Activated naive CD8-positive, alpha-beta T cell (primary cell): ENCODE measurements at regions not wholly inside any gene's neighbourhood (a gene's known extent, or its start where the extent isn't known, plus 50 kb on each side); places are given as distances from the start of the nearest gene placed in this dataset.

Experiments used
- H3K27ac Mint-ChIP-seq: one replicate; pipeline ENCODE4 v1.8.0; 2021; ENCODE audit warnings: mixed read lengths
- H3K27me3 Mint-ChIP-seq: one replicate; pipeline ENCODE4 v1.8.0; 2021; ENCODE audit warnings: mixed read lengths
- H3K36me3 Mint-ChIP-seq: one replicate; pipeline ENCODE4 v1.8.0; 2021; ENCODE audit warnings: mixed read lengths
- H3K4me1 Mint-ChIP-seq: one replicate; pipeline ENCODE4 v1.8.0; 2021; ENCODE audit warnings: low read depth, mixed read lengths
- H3K4me3 Mint-ChIP-seq: one replicate; pipeline ENCODE4 v1.8.0; 2021; ENCODE audit warnings: mild to moderate bottlenecking, mixed read lengths
- H3K9me3 Mint-ChIP-seq: one replicate; pipeline ENCODE4 v1.8.0; 2021; ENCODE audit warnings: low read depth, mixed read lengths

DNA sequence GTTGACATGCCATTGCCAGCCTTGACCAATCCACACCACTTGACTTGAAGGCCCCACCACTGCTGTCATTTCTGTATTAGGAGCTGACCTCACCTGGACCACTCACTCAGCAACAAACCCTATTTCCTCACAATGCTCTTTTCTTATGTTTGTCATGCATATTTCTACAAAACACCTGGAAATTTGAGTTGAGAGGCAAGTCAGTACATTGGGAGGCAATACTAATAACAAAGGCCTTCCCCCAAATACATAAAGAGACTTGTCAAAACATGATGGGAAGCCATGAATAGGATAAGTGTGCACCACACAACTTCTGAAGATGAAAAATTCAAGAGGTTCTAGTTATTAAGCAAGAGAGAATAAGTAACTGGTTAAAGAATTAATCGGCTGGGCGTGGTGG lies 77.9 kb upstream of the POU2AF2 start:
- no peaks in the 10 kb centered on the region for H3K36me3 Mint-ChIP-seq
- no peak overlapping the region for H3K27ac Mint-ChIP-seq
- no peak overlapping the region for H3K4me3 Mint-ChIP-seq

DNA sequence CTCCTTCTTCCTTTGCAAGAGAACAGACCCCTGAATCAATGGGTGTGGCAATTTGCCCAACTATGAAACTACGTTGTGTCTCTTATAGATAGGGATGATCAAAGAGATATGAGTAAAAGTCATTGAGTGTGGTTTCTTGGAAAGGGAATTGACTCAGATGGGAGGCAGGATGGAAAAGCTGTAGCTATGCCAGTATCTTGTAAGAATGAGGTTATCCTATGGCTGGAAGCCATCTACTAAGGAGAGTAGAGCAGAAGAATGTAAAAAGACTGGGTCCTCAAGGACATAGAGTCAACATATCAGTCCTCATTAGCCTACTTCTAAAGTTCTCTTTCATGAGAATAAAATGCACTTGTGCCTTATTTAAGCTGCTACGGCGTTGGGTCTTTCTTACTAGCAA lies 78.9 kb upstream of the POU2AF2 start:
- Mint-ChIP-seq H3K9me3 (no peaks in the 10 kb centered on the region), H3K4me3 (no peak overlapping the region), H3K36me3 (no peaks in the 10 kb centered on the region), H3K27me3 (peaks cover 4% of the 10 kb centered on the region), H3K4me1 (no peaks in the 10 kb centered on the region), H3K27ac (no peak overlapping the region)

More for the DNA sequence above, 77.9 kb upstream of the POU2AF2 start:
- H3K4me1 Mint-ChIP-seq: no peaks in the 10 kb centered on the region
- H3K9me3 Mint-ChIP-seq: no peaks in the 10 kb centered on the region
- peaks cover 4% of the 10 kb centered on the region for H3K27me3 Mint-ChIP-seq

DNA sequence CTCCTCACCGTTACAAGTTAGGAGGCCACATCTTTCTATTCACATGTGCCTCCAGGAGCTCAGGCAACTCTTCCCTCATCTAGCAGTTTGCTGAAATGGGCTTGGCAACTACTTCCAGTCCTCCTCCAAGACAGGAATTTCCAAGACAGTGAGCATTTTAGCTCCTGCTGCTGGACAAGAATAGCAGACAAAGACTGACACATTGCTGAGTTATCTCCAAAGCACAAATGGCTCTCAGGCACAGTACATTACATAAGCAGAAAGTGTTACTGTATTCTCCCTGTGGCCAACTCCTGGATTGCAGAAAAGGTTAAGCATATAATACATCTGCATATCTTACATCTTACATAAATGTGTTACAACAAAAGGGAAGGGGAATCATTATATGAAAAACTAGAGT lies 83.2 kb upstream of the POU2AF2 start:
- no peak overlapping the region for H3K4me3 Mint-ChIP-seq
- H3K27me3 Mint-ChIP-seq: peaks cover 10% of the 10 kb centered on the region
- H3K36me3 Mint-ChIP-seq: no peaks in the 10 kb centered on the region

DNA sequence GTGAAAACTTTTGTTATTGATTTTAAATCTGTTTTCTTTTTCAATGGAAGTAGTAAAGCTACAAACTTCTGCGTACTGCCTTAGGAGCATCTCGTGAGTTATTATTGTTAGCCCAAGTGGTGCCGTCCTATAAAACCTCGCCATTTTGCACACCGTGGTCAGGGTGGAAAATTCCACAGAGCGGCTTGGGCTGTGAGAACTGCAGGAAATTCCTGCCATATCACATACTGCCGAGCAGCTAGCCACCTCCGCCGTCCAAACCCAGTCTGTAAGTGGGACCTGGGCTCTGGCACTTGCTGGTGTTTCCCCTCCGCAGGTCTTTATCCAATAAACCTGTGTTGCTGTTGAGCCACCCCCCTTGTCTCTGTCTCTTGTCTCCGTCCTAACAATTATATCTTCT lies 88.0 kb upstream of the POU2AF2 start:
- Mint-ChIP-seq H3K27me3 (peaks cover 6% of the 10 kb centered on the region), H3K27ac (no peak overlapping the region), H3K4me3 (no peak overlapping the region), H3K9me3 (no peaks in the 10 kb centered on the region), H3K4me1 (no peaks in the 10 kb centered on the region), H3K36me3 (no peaks in the 10 kb centered on the region)

More for the DNA sequence above, 83.2 kb upstream of the POU2AF2 start:
- H3K4me1 Mint-ChIP-seq: no peaks in the 10 kb centered on the region
- H3K9me3 Mint-ChIP-seq: no peaks in the 10 kb centered on the region
- no peak overlapping the region for H3K27ac Mint-ChIP-seq

DNA sequence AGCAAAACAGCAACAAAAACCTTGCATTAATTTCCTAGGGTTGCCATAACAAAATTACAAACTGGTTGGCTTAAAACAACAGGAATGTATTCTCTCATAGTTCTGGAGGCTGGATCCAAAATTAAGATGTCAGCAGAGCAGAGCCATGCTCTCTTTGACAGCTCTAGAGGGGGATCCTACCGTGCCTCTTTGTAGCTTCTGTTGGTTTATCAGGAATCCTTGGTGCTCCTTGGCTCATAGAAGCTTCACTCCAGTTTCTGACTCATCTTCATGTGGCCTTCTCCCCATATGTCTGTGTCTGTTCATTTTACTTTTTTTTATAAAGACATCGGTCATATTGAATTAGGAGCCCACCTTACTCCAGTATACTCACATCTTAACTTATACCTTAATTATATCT lies 90.5 kb upstream of the POU2AF2 start:
- Mint-ChIP-seq H3K27ac (no peak overlapping the region), H3K36me3 (no peaks in the 10 kb centered on the region), H3K9me3 (no peaks in the 10 kb centered on the region), H3K27me3 (peaks cover 6% of the 10 kb centered on the region), H3K4me3 (no peak overlapping the region), H3K4me1 (no peaks in the 10 kb centered on the region)

DNA sequence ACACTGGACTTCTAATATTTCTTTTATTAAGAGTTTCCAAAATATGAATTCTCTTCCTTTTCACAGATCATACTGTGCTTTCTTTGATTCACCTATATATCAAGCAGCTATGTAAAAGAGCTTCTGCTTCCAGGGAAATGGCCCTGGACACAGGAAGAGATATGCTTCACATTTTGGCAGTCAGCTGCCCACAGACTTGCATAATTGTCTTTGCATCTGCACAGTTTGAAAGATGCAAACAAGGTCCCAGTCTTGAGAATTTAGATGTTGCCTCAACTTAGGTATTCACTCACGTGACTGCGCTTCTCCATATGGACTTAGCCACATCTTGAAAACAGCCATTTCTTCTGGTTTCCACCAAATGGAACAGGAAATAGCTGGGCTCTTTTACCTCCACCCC lies 92.3 kb upstream of the POU2AF2 start:
- no peak overlapping the region for H3K4me3 Mint-ChIP-seq
- no peaks in the 10 kb centered on the region for H3K4me1 Mint-ChIP-seq
- no peaks in the 10 kb centered on the region for H3K36me3 Mint-ChIP-seq
- H3K27me3 Mint-ChIP-seq: peaks cover 4% of the 10 kb centered on the region
- H3K9me3 Mint-ChIP-seq: no peaks in the 10 kb centered on the region
- H3K27ac Mint-ChIP-seq: no peak overlapping the region

DNA sequence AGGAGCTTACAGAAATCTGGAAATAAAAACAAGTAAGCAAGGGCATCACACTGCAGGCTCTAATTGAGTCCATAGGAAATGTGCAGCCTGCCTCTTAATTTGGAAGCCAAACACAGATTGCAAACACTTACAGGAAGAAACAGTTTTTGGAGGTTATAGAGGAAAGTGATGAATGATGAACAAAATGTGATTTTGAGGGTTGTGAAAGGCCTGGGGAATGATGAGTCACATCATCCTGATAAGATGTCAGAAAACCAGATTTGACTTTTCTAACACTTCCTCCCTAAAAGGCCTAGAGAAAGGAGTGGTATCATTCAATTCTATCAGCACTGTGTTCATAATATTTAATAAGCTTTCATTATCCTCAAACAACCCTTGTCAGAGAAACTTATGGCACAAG lies 96.6 kb upstream of the POU2AF2 start:
- no peaks in the 10 kb centered on the region for H3K4me1 Mint-ChIP-seq
- no peak overlapping the region for H3K27ac Mint-ChIP-seq
- H3K9me3 Mint-ChIP-seq: no peaks in the 10 kb centered on the region
- H3K36me3 Mint-ChIP-seq: no peaks in the 10 kb centered on the region
- H3K27me3 Mint-ChIP-seq: peaks cover 4% of the 10 kb centered on the region
- no peak overlapping the region for H3K4me3 Mint-ChIP-seq

DNA sequence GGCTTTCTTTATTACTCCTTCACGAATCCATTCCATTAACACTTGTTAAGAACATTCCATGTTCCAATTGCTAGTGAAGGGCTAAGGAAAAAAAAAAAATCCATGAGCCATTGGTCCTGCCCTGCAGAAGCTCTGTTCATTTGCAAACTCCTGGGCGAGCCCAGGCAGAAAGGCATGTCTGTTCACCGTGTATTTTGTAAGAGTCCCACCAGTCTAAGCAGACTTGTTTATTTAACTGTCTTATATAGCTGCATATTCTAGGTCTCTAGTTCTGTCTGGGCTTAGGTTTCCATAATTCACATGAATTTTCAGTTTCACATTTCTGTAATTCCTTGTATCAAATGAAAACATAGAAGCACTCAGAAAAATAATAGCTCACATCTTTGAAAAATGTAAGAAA lies 97.4 kb upstream of the POU2AF2 start:
- H3K9me3 Mint-ChIP-seq: no peaks in the 10 kb centered on the region
- H3K4me1 Mint-ChIP-seq: no peaks in the 10 kb centered on the region
- no peaks in the 10 kb centered on the region for H3K36me3 Mint-ChIP-seq
- H3K4me3 Mint-ChIP-seq: no peak overlapping the region
- peaks cover 4% of the 10 kb centered on the region for H3K27me3 Mint-ChIP-seq
- H3K27ac Mint-ChIP-seq: no peak overlapping the region

DNA sequence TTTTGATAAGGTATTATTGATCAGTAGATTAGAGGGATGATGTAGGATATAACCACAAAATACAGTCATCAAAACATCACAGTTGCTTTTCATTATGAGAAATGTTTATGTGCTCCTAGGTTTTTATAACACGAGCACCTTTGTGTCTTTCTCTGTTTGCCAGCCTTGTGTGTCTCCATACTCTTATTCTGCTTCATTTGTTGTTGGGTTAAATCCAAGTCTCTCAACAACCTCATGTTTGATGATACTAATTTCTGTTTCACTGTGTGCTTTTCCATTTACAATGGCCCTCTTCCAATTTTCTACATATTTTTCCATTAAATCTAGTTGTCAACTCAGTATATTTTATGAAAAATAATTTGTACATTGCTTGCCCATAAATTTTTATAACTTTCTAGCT lies 107.7 kb upstream of the POU2AF2 start:
- Mint-ChIP-seq H3K4me1 (no peaks in the 10 kb centered on the region), H3K4me3 (no peak overlapping the region), H3K27ac (no peak overlapping the region), H3K36me3 (no peaks in the 10 kb centered on the region), H3K9me3 (no peaks in the 10 kb centered on the region), H3K27me3 (peaks cover 13% of the 10 kb centered on the region)

DNA sequence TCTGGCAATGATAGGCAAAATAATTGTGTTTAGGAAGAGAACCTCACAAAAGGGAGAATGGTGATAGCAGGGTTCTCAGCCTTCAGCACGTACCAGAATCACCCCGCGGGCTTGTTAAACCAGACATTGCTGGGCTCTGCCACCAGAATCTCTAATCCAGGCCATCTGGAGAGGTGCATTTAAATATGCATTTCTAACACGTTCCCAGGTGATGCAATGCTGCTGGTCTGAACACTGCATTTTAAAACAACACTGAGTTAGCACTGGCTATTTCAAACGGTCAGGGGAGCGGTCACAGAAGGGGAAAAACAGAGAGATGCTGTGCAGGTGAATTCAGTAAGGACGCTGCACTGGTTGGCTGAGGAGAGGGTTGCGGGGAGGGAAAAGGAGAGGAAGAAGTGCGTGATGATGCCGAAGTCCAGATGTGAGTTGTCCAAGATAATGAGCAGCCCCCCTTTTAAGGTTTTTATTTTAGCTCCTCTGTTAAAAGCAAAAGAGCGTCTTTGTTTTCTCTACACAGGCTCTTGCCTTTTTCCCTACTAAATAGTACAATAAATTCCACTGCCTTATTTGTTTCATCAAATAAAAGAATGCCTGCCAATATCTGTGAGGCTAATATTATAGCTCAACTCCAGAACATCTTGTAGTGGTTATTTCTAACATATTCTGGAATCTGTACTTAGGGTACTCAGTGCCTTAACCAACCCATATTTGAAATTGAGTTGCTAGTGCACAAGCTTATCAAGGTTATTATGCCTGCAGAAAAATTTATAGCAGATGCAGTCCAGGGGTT lies 109.6 kb upstream of the POU2AF2 start:
- Mint-ChIP-seq H3K36me3 (no peaks in the 10 kb centered on the region), H3K4me1 (no peaks in the 10 kb centered on the region), H3K27me3 (peaks cover 13% of the 10 kb centered on the region), H3K27ac (no peak overlapping the region), H3K9me3 (peaks cover 4% of the 10 kb centered on the region), H3K4me3 (no peak overlapping the region)

DNA sequence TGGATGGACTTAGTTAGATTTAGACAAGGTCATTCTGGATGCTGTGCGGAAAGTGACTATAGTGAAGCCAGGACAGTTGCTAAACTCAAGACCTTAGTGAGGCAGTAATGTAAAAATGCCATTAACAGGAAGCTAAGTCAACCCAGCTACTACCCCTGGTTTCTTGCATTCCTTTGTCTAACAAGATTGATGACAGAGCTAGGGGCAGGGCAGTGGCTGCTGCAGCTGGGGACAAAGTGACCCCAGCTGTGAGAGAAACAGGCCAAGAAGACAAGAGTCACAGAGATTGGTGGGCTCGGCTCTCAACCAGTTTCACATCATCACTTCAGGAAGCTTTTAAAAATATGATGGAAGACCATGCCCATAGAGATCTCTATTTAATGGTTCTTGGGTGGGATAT lies 110.4 kb upstream of the POU2AF2 start:
- Mint-ChIP-seq H3K4me3 (no peak overlapping the region), H3K27me3 (peaks cover 13% of the 10 kb centered on the region), H3K27ac (no peak overlapping the region), H3K36me3 (no peaks in the 10 kb centered on the region), H3K4me1 (no peaks in the 10 kb centered on the region), H3K9me3 (peaks cover 4% of the 10 kb centered on the region)

DNA sequence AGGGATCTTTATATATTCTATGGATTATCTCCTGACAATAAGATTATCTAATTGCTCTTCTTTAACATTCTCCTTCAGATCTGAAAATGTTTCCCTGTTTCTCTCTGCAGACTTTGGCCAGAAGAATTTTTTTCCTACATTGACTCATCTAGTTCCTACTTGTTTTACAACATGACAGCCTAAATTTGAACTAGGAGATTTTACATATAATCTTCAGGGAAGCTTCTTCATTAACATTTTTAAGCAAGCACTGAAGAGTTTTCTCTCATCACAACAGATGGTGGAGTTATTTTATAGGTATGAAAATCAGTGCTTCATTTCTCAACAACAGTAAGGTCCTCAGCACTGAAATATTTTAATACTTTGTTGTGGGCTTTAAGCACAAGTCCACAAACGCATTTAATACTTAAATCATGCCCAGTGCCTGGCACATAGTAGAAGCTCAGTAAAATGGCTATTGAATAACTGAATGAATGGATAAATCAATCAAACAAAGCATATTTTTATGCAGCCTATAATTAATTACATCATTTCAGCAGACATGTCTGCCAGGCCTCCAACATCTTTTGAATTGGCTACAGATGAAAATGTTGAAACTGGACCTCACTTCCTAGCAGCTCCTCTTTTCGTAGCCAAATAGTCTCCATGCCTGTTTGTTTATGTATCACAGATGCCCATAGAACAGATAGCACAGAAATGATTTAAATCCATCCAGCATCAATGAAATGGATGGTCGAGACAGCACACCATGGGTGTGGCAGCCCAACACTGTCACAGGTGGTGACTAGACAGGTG lies 117.3 kb upstream of the POU2AF2 start:
- H3K27me3 Mint-ChIP-seq: peaks cover 2% of the 10 kb centered on the region
- no peak overlapping the region for H3K4me3 Mint-ChIP-seq
- H3K4me1 Mint-ChIP-seq: no peaks in the 10 kb centered on the region
- H3K27ac Mint-ChIP-seq: no peak overlapping the region
- no peaks in the 10 kb centered on the region for H3K36me3 Mint-ChIP-seq
- H3K9me3 Mint-ChIP-seq: peaks cover 4% of the 10 kb centered on the region

DNA sequence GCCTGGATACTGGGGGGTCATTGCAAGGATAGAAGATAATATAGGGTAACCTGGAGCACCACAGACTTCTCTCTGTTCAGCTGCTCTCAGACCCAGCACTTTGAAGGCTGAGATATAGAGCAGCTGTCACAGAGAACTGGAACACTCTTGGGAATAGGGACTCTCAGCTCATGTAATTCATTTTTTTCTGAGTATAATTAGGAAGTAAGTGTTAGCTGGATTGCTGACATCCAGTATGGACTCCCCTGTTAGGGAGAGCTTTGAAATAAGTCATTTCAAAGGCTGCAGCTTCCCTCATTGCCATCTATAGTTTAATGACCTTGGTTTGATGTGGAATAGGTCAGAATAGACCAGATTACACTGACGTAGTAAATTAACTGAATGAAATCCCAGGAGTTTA lies 120.8 kb upstream of the POU2AF2 start:
- Mint-ChIP-seq H3K4me3 (no peak overlapping the region), H3K27ac (no peak overlapping the region), H3K36me3 (no peaks in the 10 kb centered on the region), H3K4me1 (no peaks in the 10 kb centered on the region), H3K9me3 (no peaks in the 10 kb centered on the region), H3K27me3 (peaks cover 2% of the 10 kb centered on the region)

DNA sequence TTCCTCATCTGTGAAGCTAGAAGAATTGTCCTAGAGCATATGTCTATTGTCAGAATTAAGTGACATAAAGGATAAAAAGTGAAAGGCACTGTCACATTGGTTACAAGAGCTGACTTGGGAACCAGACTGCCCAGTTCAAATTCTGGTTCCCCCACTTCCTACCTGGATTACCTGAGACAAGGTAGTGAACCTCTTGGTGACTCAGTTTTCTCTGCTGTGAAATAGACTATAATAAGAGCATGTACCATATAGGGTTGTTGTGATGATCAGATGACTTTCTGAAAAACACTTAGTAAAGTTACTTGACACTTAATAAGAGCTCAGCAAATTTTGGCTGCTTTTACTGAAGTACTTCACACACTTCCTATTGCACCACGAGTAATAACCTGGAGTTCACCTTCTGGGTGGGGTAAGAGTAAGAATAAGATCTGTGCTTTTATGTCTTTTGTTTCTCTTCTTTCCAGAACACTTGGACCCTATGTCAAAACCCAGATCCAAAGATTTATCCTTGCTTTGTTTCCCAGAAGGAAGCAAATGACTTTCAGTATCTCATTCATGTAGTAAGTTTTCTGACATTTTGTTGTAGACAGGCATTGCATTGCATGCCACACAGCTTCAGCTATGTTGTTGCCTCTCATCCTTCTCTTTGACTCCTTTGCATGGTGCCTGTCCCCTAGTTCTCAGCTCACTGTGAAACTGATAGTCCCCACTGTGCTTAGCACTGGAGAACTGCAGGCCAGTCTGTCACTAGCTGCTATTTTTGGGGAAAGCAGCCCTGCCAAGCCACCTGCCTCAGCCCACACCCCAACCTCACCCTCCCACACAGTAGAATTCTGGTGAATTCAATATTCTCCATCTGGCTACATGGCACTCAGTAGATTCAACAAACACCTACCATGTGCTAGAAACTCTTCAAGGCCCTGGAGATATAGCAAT lies 121.8 kb upstream of the POU2AF2 start:
- Mint-ChIP-seq H3K4me3 (no peak overlapping the region), H3K36me3 (no peaks in the 10 kb centered on the region), H3K4me1 (no peaks in the 10 kb centered on the region), H3K27ac (no peak overlapping the region), H3K9me3 (no peaks in the 10 kb centered on the region), H3K27me3 (no peaks in the 10 kb centered on the region)
